ENCODE measurements at regions not wholly inside any gene's neighbourhood (a gene's known extent, or its start where the extent isn't known, plus 50 kb on each side); places are given as distances from the start of the nearest gene placed in this dataset.

GRCh38 chr14:87652278-87652677 lies 340.7 kb downstream of the GALC start:
- no peak overlapping the region for H3K4me3 Mint-ChIP-seq
- H3K27ac Mint-ChIP-seq = no peak overlapping the region
- H3K9me3 Mint-ChIP-seq = peaks cover 3 to 27% (median 10%) of the 10 kb centered on the region in 3 donors
- H3K36me3 Mint-ChIP-seq = no peaks in the 10 kb centered on the region
- H3K4me1 Mint-ChIP-seq = no peaks in the 10 kb centered on the region
- no peaks in the 10 kb centered on the region for H3K27me3 Mint-ChIP-seq

- Mint-ChIP-seq H3K9me3 (peaks cover 0 to 21% (median 2%) of the 10 kb centered on the region in 3 donors), H3K27me3 (no peaks in the 10 kb centered on the region), H3K36me3 (no peaks in the 10 kb centered on the region), H3K4me3 (no peak overlapping the region), H3K27ac (no peak overlapping the region), H3K4me1 (no peaks in the 10 kb centered on the region)
Measured at GRCh38 chr14:87644689-87645088, 348.3 kb downstream of the GALC start.

GRCh38 chr14:87643005-87643404 lies 350.0 kb downstream of the GALC start:
- Mint-ChIP-seq H3K27me3 (no peaks in the 10 kb centered on the region), H3K27ac (no peak overlapping the region), H3K4me3 (no peak overlapping the region), H3K36me3 (no peaks in the 10 kb centered on the region), H3K4me1 (no peaks in the 10 kb centered on the region), H3K9me3 (peaks cover 0 to 9% (median 0%) of the 10 kb centered on the region in 3 donors)

GRCh38 chr14:87640553-87640952 lies 352.4 kb downstream of the GALC start:
- Mint-ChIP-seq H3K27me3 (no peaks in the 10 kb centered on the region), H3K4me3 (no peak overlapping the region), H3K4me1 (no peaks in the 10 kb centered on the region), H3K27ac (no peak overlapping the region), H3K9me3 (peaks cover 2 to 6% (median 2%) of the 10 kb centered on the region in 3 donors), H3K36me3 (no peaks in the 10 kb centered on the region)

GRCh38 chr14:87638196-87638595 lies 354.8 kb downstream of the GALC start:
- Mint-ChIP-seq H3K36me3 (no peaks in the 10 kb centered on the region), H3K9me3 (peaks cover 2 to 6% (median 2%) of the 10 kb centered on the region in 3 donors), H3K4me1 (no peaks in the 10 kb centered on the region), H3K4me3 (no peak overlapping the region), H3K27me3 (no peaks in the 10 kb centered on the region), H3K27ac (no peak overlapping the region)

GRCh38 chr14:87635442-87635841 lies 357.5 kb downstream of the GALC start:
- peaks cover 2 to 7% (median 2%) of the 10 kb centered on the region in 3 donors for H3K9me3 Mint-ChIP-seq
- H3K27ac Mint-ChIP-seq = no peak overlapping the region
- H3K4me1 Mint-ChIP-seq = no peaks in the 10 kb centered on the region
- no peaks in the 10 kb centered on the region for H3K36me3 Mint-ChIP-seq
- no peaks in the 10 kb centered on the region for H3K27me3 Mint-ChIP-seq
- no peak overlapping the region for H3K4me3 Mint-ChIP-seq

GRCh38 chr14:87632796-87633195 lies 360.2 kb downstream of the GALC start:
- Mint-ChIP-seq H3K27ac (no peak overlapping the region), H3K4me3 (peak overlapping the region in 1 of 4 donors; percentile 84), H3K9me3 (peaks cover 2 to 16% (median 2%) of the 10 kb centered on the region in 3 donors), H3K36me3 (no peaks in the 10 kb centered on the region), H3K27me3 (no peaks in the 10 kb centered on the region), H3K4me1 (no peaks in the 10 kb centered on the region)

GRCh38 chr14:87630846-87631245 lies 362.1 kb downstream of the GALC start:
- Mint-ChIP-seq H3K4me3 (no peak overlapping the region), H3K4me1 (no peaks in the 10 kb centered on the region), H3K27me3 (no peaks in the 10 kb centered on the region), H3K27ac (no peak overlapping the region), H3K9me3 (peaks cover 0 to 15% (median 6%) of the 10 kb centered on the region in 3 donors), H3K36me3 (no peaks in the 10 kb centered on the region)

- Mint-ChIP-seq H3K4me3 (no peak overlapping the region), H3K9me3 (peaks cover 0 to 15% (median 7%) of the 10 kb centered on the region in 3 donors), H3K36me3 (no peaks in the 10 kb centered on the region), H3K27ac (no peak overlapping the region), H3K4me1 (no peaks in the 10 kb centered on the region), H3K27me3 (no peaks in the 10 kb centered on the region)
Measured at GRCh38 chr14:87629788-87630187, 363.2 kb downstream of the GALC start.

- H3K36me3 Mint-ChIP-seq = no peaks in the 10 kb centered on the region
Measured at GRCh38 chr14:87628780-87629179, 364.2 kb downstream of the GALC start.

GRCh38 chr14:87628129-87628528 lies 364.9 kb downstream of the GALC start:
- no peak overlapping the region for H3K4me3 Mint-ChIP-seq
- H3K27me3 Mint-ChIP-seq = no peaks in the 10 kb centered on the region
- no peaks in the 10 kb centered on the region for H3K36me3 Mint-ChIP-seq
- no peak overlapping the region for H3K27ac Mint-ChIP-seq
- H3K4me1 Mint-ChIP-seq = no peaks in the 10 kb centered on the region
- H3K9me3 Mint-ChIP-seq = peaks cover 0 to 15% (median 7%) of the 10 kb centered on the region in 3 donors

More at GRCh38 chr14:87628780-87629179, 364.2 kb downstream of the GALC start:
- Mint-ChIP-seq H3K27me3 (no peaks in the 10 kb centered on the region), H3K27ac (no peak overlapping the region), H3K4me3 (no peak overlapping the region), H3K4me1 (no peaks in the 10 kb centered on the region), H3K9me3 (peaks cover 0 to 15% (median 7%) of the 10 kb centered on the region in 3 donors)

- no peak overlapping the region for H3K4me3 Mint-ChIP-seq
- H3K27ac Mint-ChIP-seq = no peak overlapping the region
- H3K27me3 Mint-ChIP-seq = no peaks in the 10 kb centered on the region
- H3K36me3 Mint-ChIP-seq = peaks cover 1% of the 10 kb centered on the region
- H3K9me3 Mint-ChIP-seq = peaks cover 3 to 30% (median 14%) of the 10 kb centered on the region in 3 donors
- no peaks in the 10 kb centered on the region for H3K4me1 Mint-ChIP-seq
Measured at GRCh38 chr14:87626266-87626665, 366.7 kb downstream of the GALC start.

GRCh38 chr14:87623616-87624015 lies 369.4 kb downstream of the GALC start:
- Mint-ChIP-seq H3K36me3 (peaks cover 1% of the 10 kb centered on the region), H3K4me3 (no peak overlapping the region), H3K4me1 (no peaks in the 10 kb centered on the region), H3K27me3 (no peaks in the 10 kb centered on the region), H3K27ac (no peak overlapping the region), H3K9me3 (peaks cover 11 to 26% (median 24%) of the 10 kb centered on the region in 3 donors)

- Mint-ChIP-seq H3K9me3 (peaks cover 8 to 25% (median 15%) of the 10 kb centered on the region in 3 donors), H3K27me3 (no peaks in the 10 kb centered on the region), H3K27ac (no peak overlapping the region), H3K4me3 (no peak overlapping the region), H3K4me1 (no peaks in the 10 kb centered on the region), H3K36me3 (no peaks in the 10 kb centered on the region)
Measured at GRCh38 chr14:87617079-87617478, 375.9 kb downstream of the GALC start.

- Mint-ChIP-seq H3K27ac (no peak overlapping the region), H3K36me3 (no peaks in the 10 kb centered on the region), H3K27me3 (no peaks in the 10 kb centered on the region), H3K4me3 (no peak overlapping the region), H3K9me3 (peaks cover 7 to 15% (median 10%) of the 10 kb centered on the region in 3 donors), H3K4me1 (no peaks in the 10 kb centered on the region)
Measured at GRCh38 chr14:87615822-87616679, 376.9 kb downstream of the GALC start.

- Mint-ChIP-seq H3K27me3 (no peaks in the 10 kb centered on the region), H3K9me3 (peaks cover 2 to 8% (median 2%) of the 10 kb centered on the region in 3 donors), H3K4me1 (no peaks in the 10 kb centered on the region), H3K4me3 (no peak overlapping the region), H3K27ac (no peak overlapping the region), H3K36me3 (no peaks in the 10 kb centered on the region)
Measured at GRCh38 chr14:87615047-87615446, 377.9 kb downstream of the GALC start.
